ENCODE measurements at regions not wholly inside any gene's neighbourhood (a gene's known extent, or its start where the extent isn't known, plus 50 kb on each side); places are given as distances from the start of the nearest gene placed in this dataset.

DNA sequence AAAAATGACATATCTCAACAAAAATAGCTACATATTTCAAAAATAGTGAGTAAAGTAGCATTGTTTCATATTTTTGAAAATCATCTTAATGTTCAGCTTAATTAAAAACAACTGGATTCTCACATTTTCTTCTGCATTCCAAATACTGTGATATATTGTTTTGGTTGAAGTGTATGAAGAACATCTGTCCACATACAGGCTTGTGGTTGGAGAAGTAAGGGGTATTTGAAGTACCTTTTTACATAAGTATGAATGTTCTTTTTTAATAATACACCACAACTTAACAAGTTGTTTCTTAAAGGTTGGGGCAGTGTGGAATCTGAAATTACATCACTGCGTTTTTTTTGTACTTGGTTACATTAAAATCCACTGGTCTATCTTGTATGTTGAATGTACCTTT, 442.5 kb downstream of the KIF20B start:
- H3K36me3 Mint-ChIP-seq = no peaks in the 10 kb centered on the region
- Histone ChIP-seq H3K9me3 (ENCODE audit: low read length) (no peaks in the 10 kb centered on the region), H3K27ac (ENCODE audit: low read depth, low read length) (no peak overlapping the region), H3K27me3 (ENCODE audit: insufficient read depth, low read length, poor library complexity, severe bottlenecking) (no peaks in the 10 kb centered on the region), H3K36me3 (ENCODE audit: insufficient read depth, low read length) (no peaks in the 10 kb centered on the region), H3K4me1 (ENCODE audit: insufficient read depth, low read length) (no peaks in the 10 kb centered on the region), H3K4me3 (ENCODE audit: low read length) (no peak overlapping the region)
- DNase-seq = no peak
- POLR2A ChIA-PET = no interaction called here
- CTCF ChIA-PET = no interaction called here
- no peak overlapping the region for H3K27ac Mint-ChIP-seq
- peaks cover 0 to 3% of the 10 kb centered on the region in 2 donors for H3K27me3 Mint-ChIP-seq
- H3K4me3 Mint-ChIP-seq = no peak overlapping the region
- peaks cover 0 to 14% (median 10%) of the 10 kb centered on the region in 5 donors for H3K9me3 Mint-ChIP-seq
- H3K4me1 Mint-ChIP-seq = no peaks in the 10 kb centered on the region

DNA sequence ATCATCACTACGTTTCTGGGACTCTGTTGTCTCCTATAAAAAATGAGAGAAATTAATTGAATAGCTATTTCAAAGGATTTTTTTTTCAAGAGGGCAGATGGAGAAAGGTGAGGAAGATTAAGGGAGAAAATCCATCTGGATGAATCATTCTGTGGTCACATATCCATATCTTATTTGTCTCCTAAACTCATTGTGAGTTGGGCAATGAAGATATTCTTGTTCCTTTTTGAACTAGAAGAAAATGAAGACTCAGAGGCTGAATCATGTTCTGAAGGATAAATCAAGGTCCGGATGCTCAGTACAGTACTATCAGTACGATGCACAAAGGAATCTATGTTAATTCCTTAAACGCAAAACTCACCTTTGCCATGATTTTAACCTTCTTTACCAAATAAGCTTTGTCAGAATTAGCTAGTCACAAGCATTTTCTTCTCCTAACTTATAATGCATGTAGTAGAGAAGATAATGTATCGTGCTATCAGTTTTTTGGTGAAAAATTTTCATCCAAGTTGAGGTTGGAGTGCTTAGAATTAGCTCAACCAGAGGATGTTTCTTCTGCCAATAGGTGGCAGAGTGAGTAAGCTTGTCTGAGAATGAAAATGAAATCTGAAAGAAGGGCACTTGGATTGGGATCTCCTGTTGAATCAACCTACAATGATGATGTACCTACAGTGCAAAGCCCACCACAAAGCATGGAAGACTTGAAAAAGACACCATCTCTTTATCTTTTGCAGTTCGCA, 446.9 kb downstream of the KIF20B start:
- DNase-seq = no peak
- Histone ChIP-seq H3K9me3 (ENCODE audit: low read length) (no peaks in the 10 kb centered on the region), H3K27me3 (ENCODE audit: insufficient read depth, low read length, poor library complexity, severe bottlenecking) (no peaks in the 10 kb centered on the region), H3K36me3 (ENCODE audit: insufficient read depth, low read length) (no peaks in the 10 kb centered on the region), H3K4me3 (ENCODE audit: low read length) (no peak overlapping the region), H3K27ac (ENCODE audit: low read depth, low read length) (no peak overlapping the region), H3K4me1 (ENCODE audit: insufficient read depth, low read length) (no peaks in the 10 kb centered on the region)
- Mint-ChIP-seq H3K36me3 (no peaks in the 10 kb centered on the region), H3K27ac (no peak overlapping the region), H3K4me1 (no peaks in the 10 kb centered on the region), H3K4me3 (no peak overlapping the region), H3K27me3 (peaks cover 0 to 2% of the 10 kb centered on the region in 2 donors), H3K9me3 (peaks cover 0 to 3% (median 2%) of the 10 kb centered on the region in 5 donors)
- CTCF ChIA-PET = no interaction called here
- POLR2A ChIA-PET = no interaction called here

DNA sequence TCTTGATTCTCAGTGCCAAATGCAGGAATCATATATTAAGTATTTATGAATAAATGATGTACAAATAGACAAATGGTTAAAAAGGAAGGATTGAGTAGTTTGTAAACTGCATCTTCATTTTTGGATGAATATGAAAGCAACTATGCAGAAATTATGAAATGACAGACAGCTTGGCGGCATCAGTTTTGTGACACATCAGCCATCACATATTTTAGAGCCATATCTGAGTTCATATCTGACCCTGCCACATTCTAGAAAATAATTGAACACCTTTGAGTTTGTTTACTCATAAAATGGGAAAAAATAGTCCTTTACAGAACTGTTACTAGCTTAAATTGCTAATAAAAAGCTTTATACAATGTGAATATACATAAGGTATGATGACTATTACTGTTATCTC, 448.2 kb downstream of the KIF20B start:
- Mint-ChIP-seq H3K9me3 (peaks cover 0 to 5% (median 3%) of the 10 kb centered on the region in 5 donors), H3K36me3 (no peaks in the 10 kb centered on the region), H3K4me1 (no peaks in the 10 kb centered on the region), H3K4me3 (no peak overlapping the region), H3K27me3 (no peaks in the 10 kb centered on the region), H3K27ac (no peak overlapping the region)
- no peak overlapping the region for H3K4me3 ChIP-seq (ENCODE audit: low read length)
- H3K4me1 ChIP-seq (ENCODE audit: insufficient read depth, low read length) = no peaks in the 10 kb centered on the region
- H3K9me3 ChIP-seq (ENCODE audit: low read length) = no peaks in the 10 kb centered on the region
- POLR2A ChIA-PET = no interaction called here
- H3K36me3 ChIP-seq (ENCODE audit: insufficient read depth, low read length) = no peaks in the 10 kb centered on the region
- CTCF ChIA-PET = no interaction called here
- no peak for DNase-seq
- H3K27me3 ChIP-seq (ENCODE audit: insufficient read depth, low read length, poor library complexity, severe bottlenecking) = no peaks in the 10 kb centered on the region
- H3K27ac ChIP-seq (ENCODE audit: low read depth, low read length) = no peak overlapping the region

DNA sequence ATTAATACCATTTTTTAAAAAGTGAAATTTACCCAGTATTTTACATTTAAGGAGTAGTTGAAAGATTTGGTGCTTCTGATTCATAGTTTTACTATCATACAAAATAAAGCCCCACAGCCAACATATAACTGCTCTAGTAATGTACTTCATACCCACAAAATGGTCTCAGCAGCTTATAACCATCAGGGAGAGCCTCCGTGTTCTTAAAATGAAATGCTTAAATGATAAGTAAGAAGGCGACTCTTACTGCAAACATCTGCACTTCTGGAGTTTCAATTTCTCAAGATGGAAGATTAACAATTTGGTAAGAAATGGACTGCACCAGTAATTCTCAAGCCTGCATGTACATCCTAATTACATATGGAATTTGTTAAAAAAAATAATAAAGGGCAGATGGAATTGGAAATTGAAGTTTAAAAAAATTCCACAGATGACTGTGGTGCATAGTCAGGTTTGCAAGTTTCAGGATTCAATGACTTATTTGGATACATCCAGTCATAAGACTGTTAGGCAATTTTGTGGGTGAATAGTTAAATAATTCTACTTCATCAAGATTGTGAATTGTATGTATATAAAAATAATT, 461.0 kb downstream of the KIF20B start:
- no peaks in the 10 kb centered on the region for H3K36me3 Mint-ChIP-seq

DNA sequence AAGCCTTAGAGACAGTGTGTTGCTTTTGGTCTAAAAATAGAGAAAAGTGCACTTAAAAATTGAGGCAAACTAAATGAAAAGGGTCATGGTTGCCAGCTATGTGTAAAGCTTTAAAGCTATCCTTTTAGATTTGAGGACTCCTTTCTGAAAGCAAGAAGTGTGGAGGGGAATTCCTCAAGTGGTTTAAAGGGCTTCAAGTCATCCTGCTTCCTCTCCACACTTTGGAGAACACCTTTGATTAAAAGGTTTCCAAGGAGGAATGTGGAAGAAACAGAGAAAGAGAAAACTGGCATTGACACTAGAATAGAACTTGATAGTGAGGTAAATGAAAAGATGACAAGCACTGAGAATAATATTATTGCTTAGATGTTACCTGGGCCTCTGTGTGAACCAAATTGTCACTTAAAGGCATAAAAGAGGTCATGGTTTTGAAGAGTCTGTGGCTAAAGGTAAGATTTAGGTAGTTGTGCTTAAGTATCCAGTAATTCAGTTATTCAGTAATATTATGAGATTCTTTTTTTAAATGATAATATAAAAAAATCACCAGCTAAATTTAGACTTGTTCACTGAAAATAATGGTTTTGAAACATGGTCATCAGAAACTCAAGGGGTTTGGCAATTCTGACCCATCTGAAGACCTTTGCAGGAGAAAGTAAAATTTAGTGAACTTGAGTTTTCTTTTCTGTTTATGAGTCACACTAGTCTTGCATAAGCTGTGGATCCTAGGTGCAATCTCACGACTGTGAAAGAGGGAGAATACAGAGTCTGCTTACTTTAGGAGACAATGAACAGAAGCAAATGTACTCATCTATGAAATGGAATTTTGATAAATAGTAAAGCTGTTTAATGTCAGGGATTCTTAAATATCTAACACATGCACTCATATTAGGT, 466.0 kb downstream of the KIF20B start:
- Histone ChIP-seq H3K36me3 (ENCODE audit: insufficient read depth, low read length) (no peaks in the 10 kb centered on the region), H3K9me3 (ENCODE audit: low read length) (no peaks in the 10 kb centered on the region), H3K27ac (ENCODE audit: low read depth, low read length) (no peak overlapping the region), H3K4me3 (ENCODE audit: low read length) (no peak overlapping the region), H3K4me1 (ENCODE audit: insufficient read depth, low read length) (no peaks in the 10 kb centered on the region), H3K27me3 (ENCODE audit: insufficient read depth, low read length, poor library complexity, severe bottlenecking) (no peaks in the 10 kb centered on the region)
- Mint-ChIP-seq H3K27ac (no peak overlapping the region), H3K27me3 (no peaks in the 10 kb centered on the region), H3K4me3 (no peak overlapping the region), H3K9me3 (peaks cover 0 to 2% (median 0%) of the 10 kb centered on the region in 5 donors), H3K36me3 (no peaks in the 10 kb centered on the region), H3K4me1 (no peaks in the 10 kb centered on the region)
- DNase-seq = no peak
- POLR2A ChIA-PET = no interaction called here
- CTCF ChIA-PET = no interaction called here

More for the DNA sequence above, 461.0 kb downstream of the KIF20B start:
- no peaks in the 10 kb centered on the region for H3K36me3 ChIP-seq (ENCODE audit: insufficient read depth, low read length)
- Mint-ChIP-seq H3K4me1 (no peaks in the 10 kb centered on the region), H3K9me3 (peaks cover 0 to 2% (median 2%) of the 10 kb centered on the region in 5 donors), H3K4me3 (no peak overlapping the region), H3K27ac (no peak overlapping the region), H3K27me3 (no peaks in the 10 kb centered on the region)
- CTCF ChIA-PET = no interaction called here
- POLR2A ChIA-PET = no interaction called here
- no peak for DNase-seq
- no peak overlapping the region for H3K4me3 ChIP-seq (ENCODE audit: low read length)
- no peaks in the 10 kb centered on the region for H3K9me3 ChIP-seq (ENCODE audit: low read length)
- no peaks in the 10 kb centered on the region for H3K4me1 ChIP-seq (ENCODE audit: insufficient read depth, low read length)
- no peak overlapping the region for H3K27ac ChIP-seq (ENCODE audit: low read depth, low read length)
- no peaks in the 10 kb centered on the region for H3K27me3 ChIP-seq (ENCODE audit: insufficient read depth, low read length, poor library complexity, severe bottlenecking)

DNA sequence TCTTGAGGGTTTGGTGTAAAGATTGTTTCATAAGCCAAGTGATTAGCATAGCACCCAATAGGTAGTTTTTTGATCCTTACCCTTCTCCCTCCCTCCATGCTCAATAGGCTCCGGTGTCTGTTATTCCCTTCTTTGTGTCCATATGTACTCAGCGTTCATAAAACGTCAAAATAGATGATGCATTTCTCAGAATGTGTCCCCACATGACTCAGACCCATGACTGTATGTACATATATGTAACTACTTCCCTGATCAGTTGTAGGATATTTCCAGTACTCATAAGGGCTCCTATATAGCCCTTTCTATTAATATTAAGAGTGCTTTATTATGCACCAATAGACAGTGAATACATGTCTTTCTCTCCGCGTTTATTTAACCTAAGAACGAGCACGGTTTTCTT, 466.9 kb downstream of the KIF20B start:
- Mint-ChIP-seq H3K27ac (no peak overlapping the region), H3K4me1 (no peaks in the 10 kb centered on the region), H3K27me3 (no peaks in the 10 kb centered on the region), H3K9me3 (peaks cover 0 to 2% (median 0%) of the 10 kb centered on the region in 5 donors), H3K36me3 (no peaks in the 10 kb centered on the region), H3K4me3 (no peak overlapping the region)
- no peaks in the 10 kb centered on the region for H3K36me3 ChIP-seq (ENCODE audit: insufficient read depth, low read length)
- no peak overlapping the region for H3K4me3 ChIP-seq (ENCODE audit: low read length)
- no peaks in the 10 kb centered on the region for H3K9me3 ChIP-seq (ENCODE audit: low read length)
- no peak overlapping the region for H3K27ac ChIP-seq (ENCODE audit: low read depth, low read length)
- no peaks in the 10 kb centered on the region for H3K27me3 ChIP-seq (ENCODE audit: insufficient read depth, low read length, poor library complexity, severe bottlenecking)
- ChIA-PET POLR2A (no interaction called here), CTCF (no interaction called here)
- no peaks in the 10 kb centered on the region for H3K4me1 ChIP-seq (ENCODE audit: insufficient read depth, low read length)
- no peak for DNase-seq

DNA sequence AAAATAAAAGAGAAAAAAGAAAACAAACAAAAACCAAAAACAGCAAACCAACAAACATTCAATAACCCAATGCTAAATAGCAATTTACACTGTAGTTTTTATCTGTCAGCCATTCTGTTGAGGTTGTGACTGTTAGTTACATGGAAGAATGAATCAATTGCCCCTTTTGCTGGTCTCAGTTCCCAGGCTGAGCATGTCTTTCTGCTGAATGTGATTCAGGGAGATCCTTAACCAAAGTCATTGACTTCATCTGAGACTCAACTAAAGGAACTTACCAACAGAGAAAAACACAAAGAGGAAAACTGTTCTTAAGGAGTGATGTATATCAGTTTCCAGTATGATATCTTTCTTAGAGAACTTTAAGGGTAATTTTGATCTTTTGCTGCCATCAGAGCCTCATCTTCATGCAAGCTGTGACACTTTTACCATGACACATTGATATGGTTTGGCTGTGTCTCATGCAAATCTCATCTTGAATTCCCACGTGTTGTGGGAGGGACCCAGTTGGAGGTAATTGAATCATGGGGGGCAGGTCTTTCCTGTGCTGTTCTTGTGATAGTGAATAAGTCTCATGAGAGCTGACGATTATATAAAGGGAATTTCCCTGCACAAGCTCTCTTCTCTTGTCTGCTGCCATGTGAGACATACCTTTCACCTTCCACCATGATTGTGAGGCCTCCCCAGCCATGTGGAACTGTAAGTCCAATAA, 469.8 kb downstream of the KIF20B start:
- Mint-ChIP-seq H3K9me3 (peaks cover 0 to 2% (median 0%) of the 10 kb centered on the region in 5 donors), H3K4me1 (no peaks in the 10 kb centered on the region), H3K4me3 (no peak overlapping the region), H3K36me3 (no peaks in the 10 kb centered on the region), H3K27ac (no peak overlapping the region), H3K27me3 (no peaks in the 10 kb centered on the region)
- no peak overlapping the region for H3K27ac ChIP-seq (ENCODE audit: low read depth, low read length)
- H3K36me3 ChIP-seq (ENCODE audit: insufficient read depth, low read length) = no peaks in the 10 kb centered on the region
- POLR2A ChIA-PET = no interaction called here
- H3K4me1 ChIP-seq (ENCODE audit: insufficient read depth, low read length) = no peaks in the 10 kb centered on the region
- no peaks in the 10 kb centered on the region for H3K27me3 ChIP-seq (ENCODE audit: insufficient read depth, low read length, poor library complexity, severe bottlenecking)
- H3K4me3 ChIP-seq (ENCODE audit: low read length) = no peak overlapping the region
- CTCF ChIA-PET = no interaction called here
- H3K9me3 ChIP-seq (ENCODE audit: low read length) = no peaks in the 10 kb centered on the region
- DNase-seq = no peak

DNA sequence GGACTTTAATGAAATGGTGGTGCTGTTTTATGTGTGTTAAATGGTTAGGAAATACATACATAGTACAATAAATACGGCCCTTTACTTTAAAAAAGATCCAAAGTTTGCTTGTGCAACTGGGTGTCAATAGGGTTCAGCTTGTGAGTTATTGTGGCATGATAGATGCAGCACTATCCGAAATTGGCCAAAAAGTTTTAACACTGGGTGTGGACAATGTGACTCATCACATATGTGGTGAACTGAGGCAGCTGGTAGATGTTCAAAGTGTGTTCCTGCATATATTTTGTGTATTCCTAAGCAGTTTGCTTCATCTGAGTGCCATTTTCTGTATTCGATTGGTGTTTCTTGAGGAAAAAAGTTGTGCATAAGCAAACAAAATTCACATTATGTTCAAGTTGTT, 473.1 kb downstream of the KIF20B start:
- Histone ChIP-seq H3K4me1 (ENCODE audit: insufficient read depth, low read length) (no peaks in the 10 kb centered on the region), H3K9me3 (ENCODE audit: low read length) (no peaks in the 10 kb centered on the region), H3K4me3 (ENCODE audit: low read length) (no peak overlapping the region), H3K27ac (ENCODE audit: low read depth, low read length) (no peak overlapping the region), H3K36me3 (ENCODE audit: insufficient read depth, low read length) (no peaks in the 10 kb centered on the region), H3K27me3 (ENCODE audit: insufficient read depth, low read length, poor library complexity, severe bottlenecking) (no peaks in the 10 kb centered on the region)
- Mint-ChIP-seq H3K27me3 (no peaks in the 10 kb centered on the region), H3K4me3 (no peak overlapping the region), H3K9me3 (peaks cover 0 to 2% (median 0%) of the 10 kb centered on the region in 5 donors), H3K36me3 (no peaks in the 10 kb centered on the region), H3K4me1 (no peaks in the 10 kb centered on the region), H3K27ac (no peak overlapping the region)
- DNase-seq = no peak
- CTCF ChIA-PET = no interaction called here
- POLR2A ChIA-PET = no interaction called here
